HAP-1 (cell line): ENCODE measurements at regions not wholly inside any gene's neighbourhood (a gene's known extent, or its start where the extent isn't known, plus 50 kb on each side); places are given as distances from the start of the nearest gene placed in this dataset.

Source experiments
- DNase-seq, 2 experiments: peaks; one replicate each; pipeline ENCODE4 v3.0.0-alpha.2; 2016 to 2020; ENCODE audit warnings: low spot score in 2 of 2
- H3K27me3 ChIP-seq: fragments of 250-450 bp; sonication (Bioruptor Pico); 2 replicates; pipeline ENCODE4 v1.5.1; 2020; ENCODE audit warnings: low read depth, mild to moderate bottlenecking, moderate library complexity
- H3K36me3 ChIP-seq: fragments of 250-450 bp; sonication (Bioruptor Pico); replicated peaks from 2 replicates; pipeline ENCODE4 v1.5.1; 2020; ENCODE audit warnings: mild to moderate bottlenecking
- H3K4me1 ChIP-seq: fragments of 250-450 bp; sonication (Bioruptor Pico); 2 replicates; pipeline ENCODE4 v1.5.1; 2020; ENCODE audit warnings: mild to moderate bottlenecking
- H3K4me3 ChIP-seq: fragments of 250-450 bp; sonication (Bioruptor Pico); 2 replicates; pipeline ENCODE4 v1.5.1; 2020; ENCODE audit warnings: mild to moderate bottlenecking, moderate library complexity
- H3K9me3 ChIP-seq: fragments of 250-450 bp; sonication (Bioruptor Pico); 2 replicates; pipeline ENCODE4 v1.5.1; 2020; ENCODE audit warnings: mild to moderate bottlenecking, moderate library complexity
- in situ Hi-C: fragments of 300-500 bp; cut with MboI; formaldehyde crosslinking; loops from 3 replicates; pipeline ENCODE4 v1.14.3; 2020; ENCODE audit warnings: low sequenced_read_pairs, inconsistent platforms, mixed read lengths

DNA sequence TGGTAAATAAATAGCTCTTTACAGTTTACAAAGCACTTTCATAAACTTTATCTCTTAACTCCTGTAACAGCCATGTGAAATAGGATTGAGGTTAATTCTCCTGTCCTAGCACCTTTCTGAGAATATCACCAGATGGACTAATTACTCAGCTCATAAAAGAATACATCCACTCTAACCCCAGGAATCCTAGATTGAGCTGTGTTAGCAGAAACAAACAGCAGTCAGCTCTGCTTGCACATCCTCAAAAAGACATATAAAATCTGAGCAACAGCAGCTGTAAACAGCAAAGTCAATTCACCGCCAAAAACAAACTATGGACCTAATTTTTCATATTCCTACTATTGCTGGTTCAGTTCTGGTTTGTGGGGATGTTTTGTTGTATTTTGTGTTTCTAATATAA is 182.8 kb downstream of the QDPR start:
- Histone ChIP-seq H3K36me3 (no peaks in the 10 kb centered on the region), H3K4me1 (no peaks in the 10 kb centered on the region), H3K27me3 (no peaks in the 10 kb centered on the region), H3K4me3 (no peak overlapping the region), H3K9me3 (no peaks in the 10 kb centered on the region)
- in situ Hi-C loops, result loop anchor here (25.0 kb wide), 1 partner anchor 1042 kb away; no protein-coding TSS in a partner anchor
- no peak for DNase-seq

- in situ Hi-C loops, result loop anchor here (25.0 kb wide), 1 partner anchor 1041 kb away; no protein-coding TSS in a partner anchor
- no peaks in the 10 kb centered on the region for H3K4me1 ChIP-seq
- no peaks in the 10 kb centered on the region for H3K9me3 ChIP-seq
- H3K4me3 ChIP-seq, result no peak overlapping the region
- H3K36me3 ChIP-seq, result no peaks in the 10 kb centered on the region
- H3K27me3 ChIP-seq, result no peaks in the 10 kb centered on the region
- no peak for DNase-seq
Observed at GRCh38 chr4:17328141-17328815, 183.6 kb downstream of the QDPR start.

DNA sequence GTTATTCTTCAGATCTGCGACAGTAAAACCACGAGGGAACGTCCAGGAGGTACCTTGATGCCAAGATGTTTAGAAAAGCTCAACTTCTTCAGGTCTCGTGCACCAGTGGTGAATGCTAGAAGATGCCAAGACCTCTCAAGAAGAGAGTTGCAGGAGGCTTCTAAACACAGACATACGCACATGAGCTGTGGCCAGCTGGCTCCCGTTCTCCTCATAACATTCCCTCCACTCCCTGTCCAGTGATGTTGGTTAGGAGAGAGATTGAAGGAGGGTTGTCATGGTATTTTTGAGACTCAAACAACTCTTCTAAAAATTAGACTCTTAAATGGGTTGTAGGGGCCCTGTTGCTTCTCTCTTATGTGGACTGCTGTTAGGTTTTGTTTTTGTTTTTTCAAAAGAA is 184.3 kb downstream of the QDPR start:
- in situ Hi-C loops, result loop anchor here (25.0 kb wide), 1 partner anchor 1040 kb away; no protein-coding TSS in a partner anchor
- H3K4me3 ChIP-seq, result no peak overlapping the region
- no peaks in the 10 kb centered on the region for H3K9me3 ChIP-seq
- no peaks in the 10 kb centered on the region for H3K27me3 ChIP-seq
- H3K4me1 ChIP-seq, result no peaks in the 10 kb centered on the region
- no peaks in the 10 kb centered on the region for H3K36me3 ChIP-seq
- no peak for DNase-seq

- DNase-seq, result no peak
- H3K4me1 ChIP-seq, result no peaks in the 10 kb centered on the region
- in situ Hi-C loops, result loop anchor here (25.0 kb wide), 1 partner anchor 1039 kb away; no protein-coding TSS in a partner anchor
- no peaks in the 10 kb centered on the region for H3K9me3 ChIP-seq
- no peaks in the 10 kb centered on the region for H3K36me3 ChIP-seq
- H3K4me3 ChIP-seq, result no peak overlapping the region
- no peaks in the 10 kb centered on the region for H3K27me3 ChIP-seq
Observed at GRCh38 chr4:17326756-17327155, 185.1 kb downstream of the QDPR start.

DNA sequence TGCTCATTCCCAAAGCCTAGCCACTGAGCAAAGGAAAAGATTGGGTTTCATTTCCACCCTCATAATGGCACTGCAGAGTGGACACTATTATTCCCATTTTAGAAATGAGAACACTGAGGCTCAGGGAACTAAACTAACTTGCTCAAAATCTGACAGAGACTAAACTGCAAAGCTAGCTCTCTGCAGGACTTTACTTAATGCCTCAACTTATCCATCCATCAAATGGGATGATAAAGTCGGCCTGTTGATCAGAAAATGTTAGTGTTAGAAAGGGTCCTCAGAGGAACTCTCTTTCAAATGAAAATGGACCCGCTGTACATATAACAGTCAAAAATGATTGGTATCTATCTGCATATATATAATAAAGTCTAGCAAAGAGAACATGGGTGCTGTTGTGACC is 186.8 kb downstream of the QDPR start:
- no peaks in the 10 kb centered on the region for H3K9me3 ChIP-seq
- no peak for DNase-seq
- no peak overlapping the region for H3K4me3 ChIP-seq
- in situ Hi-C loops, result loop anchor here (25.0 kb wide), 1 partner anchor 1038 kb away; no protein-coding TSS in a partner anchor
- no peaks in the 10 kb centered on the region for H3K36me3 ChIP-seq
- H3K4me1 ChIP-seq, result no peaks in the 10 kb centered on the region
- no peaks in the 10 kb centered on the region for H3K27me3 ChIP-seq

DNA sequence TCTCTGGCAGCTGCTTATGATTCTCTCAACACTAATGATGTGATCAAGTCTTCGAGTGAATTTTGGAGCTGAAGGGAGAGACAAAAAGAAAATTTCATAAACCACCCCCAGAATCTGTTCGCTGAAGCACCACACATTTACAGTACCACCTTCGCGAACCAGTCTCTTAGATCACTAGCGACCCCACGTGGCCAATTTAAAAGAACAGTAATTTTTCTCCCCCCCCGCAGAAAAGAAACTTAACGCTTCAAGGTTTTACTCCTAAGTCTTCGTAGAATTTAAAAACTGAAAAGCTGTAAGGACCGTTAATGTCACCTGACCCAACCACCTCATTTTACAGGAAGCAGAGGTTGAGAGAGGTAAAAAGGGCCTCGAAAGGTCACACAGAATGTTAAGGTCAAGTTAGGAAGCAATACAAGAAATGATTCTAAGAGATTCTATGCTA is 187.5 kb downstream of the QDPR start:
- peak; percentile 30 to 69 for DNase-seq
- Histone ChIP-seq H3K27me3 (no peaks in the 10 kb centered on the region), H3K4me3 (no peak overlapping the region), H3K4me1 (no peaks in the 10 kb centered on the region), H3K9me3 (no peaks in the 10 kb centered on the region), H3K36me3 (no peaks in the 10 kb centered on the region)
- in situ Hi-C loops, result no loop called here

DNA sequence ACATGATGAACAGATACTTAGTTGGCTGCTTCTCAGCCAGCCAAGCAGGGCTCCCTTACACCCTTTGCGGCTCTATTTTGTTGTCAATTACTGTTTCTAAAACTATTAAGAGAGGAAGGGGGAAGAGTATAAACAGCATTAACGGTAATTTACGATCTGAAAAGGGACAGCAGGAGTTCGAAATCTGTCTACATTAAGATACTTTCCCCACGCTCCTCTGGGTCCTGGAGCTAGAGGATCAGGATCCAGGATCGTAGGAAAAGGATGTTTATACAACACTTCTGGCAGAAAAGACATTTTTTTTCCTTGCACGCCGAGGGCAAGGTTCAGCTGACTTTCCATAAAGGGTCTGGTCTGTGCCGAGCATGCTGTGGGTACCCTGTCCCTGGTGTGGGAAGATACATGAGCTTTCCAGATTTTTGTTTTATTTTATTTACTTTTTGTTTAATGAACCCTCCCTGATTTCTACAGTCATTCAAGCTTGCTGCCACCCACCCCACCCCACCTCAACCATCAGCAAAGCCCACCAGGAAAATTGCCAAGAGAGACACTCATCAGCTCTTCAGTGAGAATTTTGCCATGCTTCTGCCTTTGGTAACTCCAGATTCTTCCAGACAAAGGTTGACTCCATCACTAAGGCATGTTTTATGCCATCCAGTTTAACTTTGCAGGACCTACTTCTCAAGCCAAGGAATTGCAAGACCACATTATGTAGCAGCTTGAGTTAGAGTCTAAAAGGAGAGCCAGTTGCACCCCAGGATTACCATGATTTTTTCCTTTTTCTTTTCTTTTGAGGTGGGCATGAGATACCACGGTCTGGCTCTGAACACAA is 188.1 kb downstream of the QDPR start:
- in situ Hi-C loops, result no loop called here
- H3K27me3 ChIP-seq, result no peaks in the 10 kb centered on the region
- H3K4me3 ChIP-seq, result no peak overlapping the region
- H3K4me1 ChIP-seq, result no peaks in the 10 kb centered on the region
- H3K36me3 ChIP-seq, result no peaks in the 10 kb centered on the region
- no peak for DNase-seq
- no peaks in the 10 kb centered on the region for H3K9me3 ChIP-seq

- no peaks in the 10 kb centered on the region for H3K36me3 ChIP-seq
- H3K27me3 ChIP-seq, result no peaks in the 10 kb centered on the region
- H3K4me1 ChIP-seq, result no peaks in the 10 kb centered on the region
- H3K9me3 ChIP-seq, result no peaks in the 10 kb centered on the region
- no peak overlapping the region for H3K4me3 ChIP-seq
- in situ Hi-C loops, result no loop called here
- DNase-seq, result no peak
Observed at GRCh38 chr4:17322514-17322913, 189.4 kb downstream of the QDPR start.

- Histone ChIP-seq H3K4me3 (no peak overlapping the region), H3K36me3 (no peaks in the 10 kb centered on the region), H3K9me3 (no peaks in the 10 kb centered on the region), H3K4me1 (no peaks in the 10 kb centered on the region), H3K27me3 (peaks cover 3% of the 10 kb centered on the region; the same call in 1 of the 2 replicates)
- no peak for DNase-seq
- in situ Hi-C loops, result no loop called here
Observed at GRCh38 chr4:17320046-17320445, 191.8 kb downstream of the QDPR start.

DNA sequence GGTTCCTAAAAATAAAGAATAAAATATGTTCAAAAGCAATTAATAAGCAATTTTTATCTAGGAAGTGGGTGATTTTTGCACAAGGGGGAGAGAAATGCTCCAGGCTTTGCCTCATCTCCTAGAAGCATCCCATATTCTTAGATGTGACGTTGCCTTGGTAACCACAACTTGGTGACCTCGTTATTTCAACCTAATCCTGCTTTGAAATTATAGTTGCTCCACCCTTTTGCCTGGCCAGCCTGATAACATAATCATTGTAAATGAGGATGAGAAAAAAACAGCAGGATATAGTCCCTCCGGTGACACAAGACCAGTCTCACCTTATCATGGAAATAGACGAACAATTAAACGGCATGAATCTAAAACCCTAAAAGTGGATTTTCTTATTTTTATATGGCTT is 194.4 kb downstream of the QDPR start:
- H3K9me3 ChIP-seq, result no peaks in the 10 kb centered on the region
- peaks cover 9% of the 10 kb centered on the region; the same call in 1 of the 2 replicates for H3K27me3 ChIP-seq
- H3K4me3 ChIP-seq, result no peak overlapping the region
- in situ Hi-C loops, result no loop called here
- no peak for DNase-seq
- no peaks in the 10 kb centered on the region for H3K4me1 ChIP-seq
- no peaks in the 10 kb centered on the region for H3K36me3 ChIP-seq

DNA sequence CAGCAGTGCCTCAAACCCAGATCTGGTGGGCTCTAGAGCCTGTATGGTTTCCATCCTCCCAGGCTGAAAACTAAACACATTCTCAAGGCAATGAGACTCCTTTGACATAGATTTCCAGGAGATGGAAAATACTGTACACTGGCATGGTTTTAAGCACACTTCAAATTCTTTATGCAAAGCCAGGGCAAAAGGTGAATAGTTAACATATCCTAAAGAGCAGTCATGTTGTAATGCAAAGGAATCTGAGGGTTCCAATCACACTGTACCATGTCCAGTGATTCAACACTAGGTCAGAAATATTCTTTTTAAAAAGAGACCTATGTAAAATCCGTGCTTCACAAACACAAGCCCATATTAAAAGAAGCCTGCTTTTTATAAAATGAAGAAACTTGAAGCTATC is 195.3 kb downstream of the QDPR start:
- no peak for DNase-seq
- peaks cover 15% of the 10 kb centered on the region; the same call in 1 of the 2 replicates for H3K27me3 ChIP-seq
- in situ Hi-C loops, result no loop called here
- no peaks in the 10 kb centered on the region for H3K9me3 ChIP-seq
- no peaks in the 10 kb centered on the region for H3K4me1 ChIP-seq
- no peak overlapping the region for H3K4me3 ChIP-seq
- no peaks in the 10 kb centered on the region for H3K36me3 ChIP-seq

DNA sequence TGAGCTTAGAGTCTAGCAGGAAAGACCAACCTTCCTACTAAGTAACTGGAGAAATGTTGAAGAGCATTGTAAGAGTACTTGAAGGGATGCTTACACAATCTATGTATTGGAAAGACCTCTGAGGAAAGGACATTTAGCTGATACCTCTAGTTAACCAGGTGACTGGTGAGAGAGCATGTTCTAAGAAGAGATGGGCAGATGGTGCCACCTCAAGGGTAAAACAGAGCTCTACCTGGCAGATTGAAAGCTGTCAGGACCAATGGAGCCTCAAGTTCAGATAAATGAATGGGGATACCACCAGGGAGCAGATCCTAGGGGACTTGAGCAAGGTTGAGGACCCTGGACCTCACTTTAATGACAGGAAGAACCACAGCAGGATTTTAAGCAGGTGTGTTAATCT is 196.4 kb downstream of the QDPR start:
- H3K4me1 ChIP-seq, result no peaks in the 10 kb centered on the region
- H3K4me3 ChIP-seq, result no peak overlapping the region
- in situ Hi-C loops, result no loop called here
- peaks cover 15% of the 10 kb centered on the region for H3K27me3 ChIP-seq
- no peak for DNase-seq
- H3K9me3 ChIP-seq, result no peaks in the 10 kb centered on the region
- no peaks in the 10 kb centered on the region for H3K36me3 ChIP-seq

DNA sequence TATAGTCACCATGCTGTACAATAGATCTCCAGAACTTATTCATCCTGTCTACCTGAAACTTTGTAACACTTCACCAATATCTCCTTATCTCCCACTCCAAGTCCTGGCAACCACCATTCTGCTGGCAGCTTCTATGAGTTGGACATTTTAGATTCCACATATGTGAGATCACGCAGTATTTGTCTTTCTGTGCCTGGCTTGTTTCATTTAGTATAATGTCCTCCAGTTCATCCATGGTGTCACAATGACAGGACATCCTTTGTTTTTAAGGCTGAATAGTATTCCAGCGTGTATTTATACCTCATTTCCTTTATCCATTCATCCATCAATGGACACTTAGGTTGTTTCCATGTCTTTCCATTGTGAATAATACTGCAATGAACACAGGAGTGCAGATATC is 198.7 kb downstream of the QDPR start:
- H3K4me3 ChIP-seq, result no peak overlapping the region
- H3K27me3 ChIP-seq, result peaks cover 15% of the 10 kb centered on the region
- H3K36me3 ChIP-seq, result no peaks in the 10 kb centered on the region
- DNase-seq, result no peak
- H3K9me3 ChIP-seq, result no peaks in the 10 kb centered on the region
- in situ Hi-C loops, result no loop called here
- no peaks in the 10 kb centered on the region for H3K4me1 ChIP-seq

DNA sequence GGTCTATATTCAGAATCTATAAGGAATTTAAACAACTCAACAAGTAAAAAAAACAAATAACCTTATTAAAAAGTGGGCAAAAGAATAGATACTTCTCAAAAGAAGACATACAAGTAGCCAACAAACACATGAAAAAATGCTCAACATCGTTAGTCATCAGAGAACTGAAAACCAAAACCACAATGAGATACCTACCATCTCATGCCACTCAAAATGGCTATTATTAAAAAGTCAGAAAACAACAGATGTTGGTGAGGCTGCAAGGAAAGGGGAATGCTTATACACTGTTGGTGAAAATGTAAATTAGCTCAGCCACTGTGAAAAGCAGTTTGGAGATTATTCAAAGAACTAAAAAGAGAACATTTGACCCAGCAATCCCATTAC is 201.6 kb downstream of the QDPR start:
- H3K9me3 ChIP-seq, result no peaks in the 10 kb centered on the region
- H3K36me3 ChIP-seq, result no peaks in the 10 kb centered on the region
- in situ Hi-C loops, result no loop called here
- peaks cover 11% of the 10 kb centered on the region for H3K27me3 ChIP-seq
- no peak overlapping the region for H3K4me3 ChIP-seq
- DNase-seq, result no peak
- no peaks in the 10 kb centered on the region for H3K4me1 ChIP-seq
